CD14-positive monocyte (primary cell): ENCODE measurements at regions not wholly inside any gene's neighbourhood (a gene's known extent, or its start where the extent isn't known, plus 50 kb on each side); places are given as distances from the start of the nearest gene placed in this dataset.
"Not testable (repeated sequence)": the region's sequence is repeated elsewhere in the genome, so short reads cannot be mapped to it uniquely, and the experiment has no call there.

Experiments used
- DNase-seq, 3 donors: peaks; one replicate each; pipeline ENCODE4 v3.0.0-alpha.2; 2011 to 2022
- H2AFZ ChIP-seq: 2 replicates; pipeline ENCODE4 v1.6.0; 2012; ENCODE audit warnings: mild to moderate bottlenecking, low read depth, low read length, inconsistent platforms; ENCODE audit not compliant: insufficient read depth, poor library complexity, severe bottlenecking
- H3K27ac ChIP-seq, 2 donors: 1 replicate in 1 of 2; 2 replicates in 1 of 2; pipeline ENCODE4 v1.5.1; 2012 to 2013; ENCODE audit warnings: low read length in 2 of 2, control low read depth in 1 of 2, inconsistent platforms in 1 of 2, low read depth in 1 of 2, mild to moderate bottlenecking in 1 of 2
- H3K27me3 ChIP-seq, 2 donors: one replicate each; pipeline versions ENCODE4 v1.6.0 to v1.6.1; 2011 to 2013; ENCODE audit warnings: low read length in 2 of 2; ENCODE audit not compliant: control insufficient read depth in 2 of 2, insufficient read depth in 2 of 2
- H3K36me3 ChIP-seq, 2 donors: replicated peaks in 1 of 2; 1 replicate in 1 of 2; 2 replicates in 1 of 2; pipeline versions ENCODE4 v1.5.1 to v1.6.1; 2012 to 2013; ENCODE audit warnings: low read length in 2 of 2, control low read depth in 1 of 2, inconsistent platforms in 1 of 2, mild to moderate bottlenecking in 1 of 2; ENCODE audit not compliant: insufficient read depth in 2 of 2, control insufficient read depth in 1 of 2
- H3K4me1 ChIP-seq, 2 donors: 1 replicate in 1 of 2; 2 replicates in 1 of 2; pipeline versions ENCODE4 v1.5.1 to v1.6.1; 2012 to 2013; ENCODE audit warnings: low read length in 2 of 2, control low read depth in 1 of 2, inconsistent platforms in 1 of 2, mild to moderate bottlenecking in 1 of 2, moderate library complexity in 1 of 2; ENCODE audit not compliant: insufficient read depth in 2 of 2, control insufficient read depth in 1 of 2
- H3K4me2 ChIP-seq: replicated peaks from 2 replicates; pipeline ENCODE3; 2012; ENCODE audit warnings: low read length, moderate library complexity, mild to moderate bottlenecking; ENCODE audit not compliant: poor library complexity, severe bottlenecking; ENCODE audit errors: extremely low read depth
- H3K4me3 ChIP-seq, 3 experiments: fragments of 200-600 bp in 1 of 3; sonication (generic) in 1 of 3; replicated peaks in 1 of 3; 1 replicate in 2 of 3; 2 replicates in 1 of 3; pipeline ENCODE4 v1.5.1; 2011 to 2013; ENCODE audit warnings: low read length in 3 of 3, mild to moderate bottlenecking in 3 of 3, control low read depth in 2 of 3, low read depth in 2 of 3, inconsistent platforms in 1 of 3, moderate library complexity in 1 of 3
- H3K79me2 ChIP-seq: 2 replicates; pipeline ENCODE4 v1.6.0; 2012; ENCODE audit warnings: mild to moderate bottlenecking, control low read depth, inconsistent platforms, low read length, moderate library complexity; ENCODE audit not compliant: insufficient read depth
- H3K9ac ChIP-seq: 2 replicates; pipeline ENCODE4 v1.6.0; 2017; ENCODE audit warnings: low read length, mild to moderate bottlenecking; ENCODE audit not compliant: insufficient read depth, poor library complexity, severe bottlenecking
- H3K9me3 ChIP-seq, 2 donors: replicated peaks in 1 of 2; 1 replicate in 1 of 2; 2 replicates in 1 of 2; pipeline versions ENCODE4 v1.5.1 to v1.6.1; 2012 to 2013; ENCODE audit warnings: low read length in 2 of 2, control low read depth in 1 of 2; ENCODE audit not compliant: control insufficient read depth in 1 of 2, insufficient read depth in 1 of 2
- H4K20me1 ChIP-seq: 2 replicates; pipeline ENCODE4 v1.6.0; 2012; ENCODE audit warnings: mild to moderate bottlenecking, low read length, control low read depth, moderate library complexity; ENCODE audit not compliant: insufficient read depth
- H3K27ac Mint-ChIP-seq, 7 donors: one replicate each; pipeline ENCODE4 v1.8.0; 2020; ENCODE audit warnings: mild to moderate bottlenecking in 7 of 7, mixed read lengths in 7 of 7, moderate library complexity in 6 of 7, inconsistent platforms in 2 of 7
- H3K27me3 Mint-ChIP-seq, 3 donors: one replicate each; pipeline ENCODE4 v1.8.0; 2021 to 2022; ENCODE audit warnings: low read depth in 3 of 3, mild to moderate bottlenecking in 3 of 3, mixed read lengths in 3 of 3, moderate library complexity in 3 of 3, inconsistent platforms in 1 of 3
- H3K36me3 Mint-ChIP-seq, 2 donors: one replicate each; pipeline ENCODE4 v1.8.0; 2020; ENCODE audit warnings: mixed read lengths in 2 of 2, inconsistent platforms in 1 of 2, mild to moderate bottlenecking in 1 of 2
- H3K4me1 Mint-ChIP-seq: one replicate; pipeline ENCODE4 v1.8.0; 2020; ENCODE audit warnings: mild to moderate bottlenecking, mixed read lengths
- H3K4me3 Mint-ChIP-seq, 2 donors: one replicate each; pipeline ENCODE4 v1.8.0; 2020; ENCODE audit warnings: mild to moderate bottlenecking in 2 of 2, mixed read lengths in 2 of 2, moderate library complexity in 1 of 2
- H3K9me3 Mint-ChIP-seq, 7 donors: one replicate each; pipeline ENCODE4 v1.8.0; 2020 to 2022; ENCODE audit warnings: mixed read lengths in 7 of 7, mild to moderate bottlenecking in 6 of 7, moderate library complexity in 6 of 7, inconsistent platforms in 2 of 7
- WGBS: methylation state at CpG from one replicate; pipeline ENCODE4 v1.1.5; 2013; ENCODE audit warnings: missing lambda C conversion rate; ENCODE audit not compliant: insufficient coverage; 5-methylcytosine and 5-hydroxymethylcytosine counted together
- intact Hi-C, 2 donors: fragments of 100-400 bp; cut with micrococcal nuclease; formaldehyde crosslinking; loops; one replicate each; pipeline versions ENCODE4 v1.15.0 to v1.15.1; 2023
- TF ChIP-seq, protein P1 (sequence below): fragments of 200-600 bp; IDR thresholded peaks from one replicate; pipeline ENCODE4 v1.8.0; 2022; ENCODE audit warnings: antibody characterized with exemption, mild to moderate bottlenecking

DNA sequence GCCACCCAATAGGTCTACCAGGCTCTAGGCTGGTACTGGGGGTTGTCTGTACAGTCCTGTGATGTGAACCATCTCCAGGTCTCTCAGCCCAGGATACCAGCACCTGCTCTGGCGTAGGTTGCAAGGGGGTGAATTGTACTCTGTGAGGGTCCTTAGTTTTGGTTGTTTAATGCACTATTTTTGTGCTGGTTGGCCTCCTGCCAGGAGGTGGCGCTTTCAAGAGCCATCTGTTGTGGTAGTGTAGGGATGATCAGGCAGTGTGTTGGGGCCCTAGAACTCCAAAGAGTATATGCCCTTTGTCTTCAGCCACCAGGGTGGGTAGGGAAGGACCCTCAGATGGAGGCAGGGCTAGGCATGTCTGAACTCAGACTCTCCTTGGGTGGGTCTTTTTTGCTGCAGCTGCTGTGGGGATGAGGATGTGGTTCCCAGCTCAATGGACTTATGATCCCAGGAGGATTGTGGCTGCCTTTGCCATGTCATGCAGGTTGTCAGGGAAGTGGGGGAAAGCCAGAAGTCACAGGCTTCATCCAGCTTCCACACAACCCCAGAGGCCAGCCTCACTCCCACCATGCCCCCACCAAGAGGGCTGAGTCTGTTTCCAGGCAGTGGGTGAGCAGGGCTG is 301.8 kb upstream of the CHRM3 start:
- peaks cover 0 to 4% (median under 1%) of the 10 kb centered on the region in 3 donors for H3K27me3 Mint-ChIP-seq
- H3K4me1 ChIP-seq, result no peaks in the 10 kb centered on the region
- no peaks in the 10 kb centered on the region for H3K36me3 ChIP-seq
- 95% methylated on average over 2 of the region's 2 CpGs for WGBS
- H3K9me3 ChIP-seq, result peaks cover 5 to 7% of the 10 kb centered on the region in 2 donors
- H2AFZ ChIP-seq, result no peak overlapping the region
- H3K27ac ChIP-seq, result no peak overlapping the region
- peaks cover 5 to 21% (median 10%) of the 10 kb centered on the region in 7 donors for H3K9me3 Mint-ChIP-seq
- no peaks in the 10 kb centered on the region for H3K4me1 Mint-ChIP-seq
- H4K20me1 ChIP-seq, result no peaks in the 10 kb centered on the region
- TF ChIP-seq, protein P1, sequence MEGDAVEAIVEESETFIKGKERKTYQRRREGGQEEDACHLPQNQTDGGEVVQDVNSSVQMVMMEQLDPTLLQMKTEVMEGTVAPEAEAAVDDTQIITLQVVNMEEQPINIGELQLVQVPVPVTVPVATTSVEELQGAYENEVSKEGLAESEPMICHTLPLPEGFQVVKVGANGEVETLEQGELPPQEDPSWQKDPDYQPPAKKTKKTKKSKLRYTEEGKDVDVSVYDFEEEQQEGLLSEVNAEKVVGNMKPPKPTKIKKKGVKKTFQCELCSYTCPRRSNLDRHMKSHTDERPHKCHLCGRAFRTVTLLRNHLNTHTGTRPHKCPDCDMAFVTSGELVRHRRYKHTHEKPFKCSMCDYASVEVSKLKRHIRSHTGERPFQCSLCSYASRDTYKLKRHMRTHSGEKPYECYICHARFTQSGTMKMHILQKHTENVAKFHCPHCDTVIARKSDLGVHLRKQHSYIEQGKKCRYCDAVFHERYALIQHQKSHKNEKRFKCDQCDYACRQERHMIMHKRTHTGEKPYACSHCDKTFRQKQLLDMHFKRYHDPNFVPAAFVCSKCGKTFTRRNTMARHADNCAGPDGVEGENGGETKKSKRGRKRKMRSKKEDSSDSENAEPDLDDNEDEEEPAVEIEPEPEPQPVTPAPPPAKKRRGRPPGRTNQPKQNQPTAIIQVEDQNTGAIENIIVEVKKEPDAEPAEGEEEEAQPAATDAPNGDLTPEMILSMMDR, result no peak
- H3K9ac ChIP-seq, result no peak overlapping the region
- H3K27me3 ChIP-seq, result no peaks in the 10 kb centered on the region
- no peak for DNase-seq
- no peak overlapping the region for H3K4me2 ChIP-seq
- no peaks in the 10 kb centered on the region for H3K79me2 ChIP-seq
- intact Hi-C loops, result no loop called here
- no peak overlapping the region for H3K4me3 Mint-ChIP-seq
- no peak overlapping the region for H3K4me3 ChIP-seq
- H3K36me3 Mint-ChIP-seq, result no peaks in the 10 kb centered on the region
- H3K27ac Mint-ChIP-seq, result no peak overlapping the region

GRCh38 chr1:239081947-239082346 is 304.4 kb upstream of the CHRM3 start:
- H3K9ac ChIP-seq, H3K79me2 ChIP-seq, H3K27ac ChIP-seq, H3K4me3 ChIP-seq, H3K27ac Mint-ChIP-seq, H3K36me3 Mint-ChIP-seq, H3K4me1 Mint-ChIP-seq, DNase-seq, H3K36me3 ChIP-seq, H4K20me1 ChIP-seq, H3K4me1 ChIP-seq, intact Hi-C loops, H3K27me3 Mint-ChIP-seq, H2AFZ ChIP-seq, H3K4me3 Mint-ChIP-seq, H3K4me2 ChIP-seq, H3K27me3 ChIP-seq, H3K9me3 ChIP-seq: not testable (repeated sequence)
- no CpG with 5 or more reads among the region's 3 CpGs for WGBS
- H3K9me3 Mint-ChIP-seq, result peaks cover 8 to 23% (median 13%) of the 10 kb centered on the region in 7 donors
